Right cardiac atrium (tissue), 5 donors: ENCODE measurements at regions not wholly inside any gene's neighbourhood (a gene's known extent, or its start where the extent isn't known, plus 50 kb on each side); places are given as distances from the start of the nearest gene placed in this dataset.
"Not testable (repeated sequence)": the region's sequence is repeated elsewhere in the genome, so short reads cannot be mapped to it uniquely, and the experiment has no call there.

Experiments
- ATAC-seq, 2 donors: fragments of 200-7000 bp; cut with Tn5 transposase; one replicate each; pipeline versions ENCODE4 v1.8.0 to v1.9.1; 2020; ENCODE audit warnings: moderate library complexity in 2 of 2, mild to moderate bottlenecking in 1 of 2
- DNase-seq, 3 donors: peaks; one replicate each; pipeline ENCODE4 v3.0.0-alpha.2; 2020
- H3K27ac ChIP-seq: one replicate; pipeline ENCODE4 v1.5.1; 2013; ENCODE audit warnings: mild to moderate bottlenecking, low read length, control low read depth, moderate library complexity
- H3K27me3 ChIP-seq: one replicate; pipeline ENCODE4 v1.6.1; 2013; ENCODE audit not compliant: control insufficient read depth, insufficient read depth
- H3K4me1 ChIP-seq: one replicate; pipeline ENCODE4 v1.6.1; 2013; ENCODE audit warnings: low read length; ENCODE audit not compliant: control insufficient read depth, insufficient read depth
- H3K4me3 ChIP-seq: one replicate; pipeline ENCODE4 v1.5.1; 2013; ENCODE audit warnings: low read length, control low read depth
- H3K9me3 ChIP-seq: one replicate; pipeline ENCODE4 v1.6.1; 2013; ENCODE audit warnings: low read length; ENCODE audit not compliant: control insufficient read depth
- WGBS: extraction: QIAGEN DNeasy Blood & Tissue Kit; methylation state at CpG from one replicate; pipeline ENCODE4 v1.1.7; 2013; 5-methylcytosine and 5-hydroxymethylcytosine counted together
- intact Hi-C, 4 donors: fragments of 100-400 bp; cut with DNase I; formaldehyde crosslinking; loops; one replicate each; pipeline versions ENCODE4 v1.11.0 to v1.14.0; 2022 to 2023
- donor health status: healthy with polysubstance abuse.
- donor health status: DM: no; HTN: yes; CAD: no.
- donor health status: DM: no; HTN: no; CAD: no.
- donor health status: DM: no; HTN: yes; CAD: no; lungs with severe emphysema.
- donor health status: DM: yes; HTN: yes; CAD: no.

DNA sequence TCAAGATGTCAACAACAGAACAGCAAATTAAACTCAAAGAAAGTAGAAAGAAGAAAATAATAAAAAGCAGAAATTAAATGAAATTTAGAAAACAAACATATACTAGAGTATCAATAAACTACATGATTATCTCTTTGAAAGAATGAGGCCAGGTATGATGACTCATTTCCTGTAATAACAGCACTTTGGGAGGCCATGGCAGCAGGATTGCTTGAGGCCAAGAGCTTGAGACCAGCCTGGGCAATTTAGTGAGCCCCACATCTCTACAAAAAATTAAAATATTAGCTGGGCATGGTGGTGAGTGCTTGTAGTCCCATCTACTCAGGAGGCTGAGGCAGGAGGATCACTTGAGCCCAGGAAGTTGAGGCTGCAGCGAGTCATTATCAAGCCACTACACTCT is 232.5 kb downstream of the RAB11FIP4 start:
- ATAC-seq (no peak), DNase-seq (no peak)
- WGBS: 74% methylated on average over 1 of the region's 1 CpG
- intact Hi-C loops: no loop called here
- Histone ChIP-seq H3K27me3 (no peaks in the 10 kb centered on the region), H3K9me3 (peaks cover 1% of the 10 kb centered on the region), H3K27ac (no peak overlapping the region), H3K4me3 (no peak overlapping the region), H3K4me1 (no peaks in the 10 kb centered on the region)

DNA sequence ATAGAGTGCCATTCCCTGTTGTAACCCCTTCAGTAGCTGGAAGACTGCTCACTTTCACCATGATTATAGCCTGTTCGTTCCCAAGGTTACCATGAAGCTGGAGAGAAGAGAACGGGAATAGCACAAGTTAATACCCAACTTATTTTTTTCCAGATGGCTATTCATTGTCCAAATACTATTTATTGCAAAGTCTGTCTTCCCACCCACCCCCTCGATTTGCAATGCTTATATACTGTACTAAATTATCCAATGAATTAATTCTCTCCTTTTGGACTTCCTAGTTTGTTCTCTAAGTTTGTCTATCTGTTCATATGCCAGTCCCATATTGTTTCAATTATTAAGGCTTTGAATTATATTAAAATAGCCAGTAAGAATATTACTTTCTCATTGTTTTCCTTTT is 231.0 kb downstream of the RAB11FIP4 start:
- WGBS: 87% methylated on average over 3 of the region's 3 CpGs
- no peak overlapping the region for H3K4me3 ChIP-seq
- no peaks in the 10 kb centered on the region for H3K27me3 ChIP-seq
- H3K4me1 ChIP-seq: no peaks in the 10 kb centered on the region
- DNase-seq: no peak
- H3K27ac ChIP-seq: no peak overlapping the region
- H3K9me3 ChIP-seq: peaks cover 1% of the 10 kb centered on the region
- ATAC-seq: no peak
- intact Hi-C loops: no loop called here

DNA sequence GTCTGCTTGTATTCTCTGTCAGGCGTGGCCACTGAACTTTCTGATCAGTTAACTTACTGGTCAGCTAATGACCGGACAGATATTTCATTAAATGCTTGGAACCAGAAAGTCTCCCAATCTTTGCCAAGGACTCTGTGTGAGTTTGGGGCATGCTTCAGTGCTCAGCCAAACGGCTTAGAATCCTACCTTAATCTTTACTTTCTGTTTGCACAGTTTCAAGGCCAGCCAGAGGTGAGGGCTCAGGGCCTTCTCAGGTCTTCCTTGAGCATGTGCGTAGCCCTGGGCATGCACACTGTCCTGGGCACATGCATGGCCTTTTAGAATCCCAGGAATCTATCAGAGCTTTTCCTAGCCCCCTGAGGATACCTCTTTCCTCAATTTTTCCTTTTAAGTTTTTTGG is 230.1 kb downstream of the RAB11FIP4 start:
- WGBS: 88% methylated on average over 4 of the region's 4 CpGs
- intact Hi-C loops: no loop called here
- H3K9me3 ChIP-seq: peaks cover 1% of the 10 kb centered on the region

DNA sequence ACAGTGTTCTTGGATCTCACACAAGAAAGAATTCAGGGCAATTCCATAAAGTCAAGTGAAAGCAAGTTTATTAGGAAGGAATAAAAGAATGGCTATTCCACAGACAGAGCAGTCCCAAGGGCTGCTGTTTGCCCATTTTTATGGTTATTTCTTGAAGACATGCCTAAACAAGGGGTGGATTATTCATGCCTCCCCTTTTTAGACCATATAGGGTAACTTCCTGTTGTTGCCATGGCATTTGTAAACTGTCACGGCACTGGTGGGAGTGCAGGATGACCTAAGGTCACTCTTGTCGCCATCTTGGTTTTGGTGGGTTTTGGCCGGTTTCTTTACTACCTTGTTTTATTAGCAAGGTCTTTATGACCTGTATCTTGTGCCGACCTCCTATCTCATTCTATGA is 219.6 kb downstream of the RAB11FIP4 start:
- H3K27me3 ChIP-seq, H3K4me3 ChIP-seq, ATAC-seq, intact Hi-C loops, H3K4me1 ChIP-seq, H3K9me3 ChIP-seq, DNase-seq, H3K27ac ChIP-seq: not testable (repeated sequence)
- WGBS: 87% methylated on average over 4 of the region's 4 CpGs

More for the DNA sequence above, 230.1 kb downstream of the RAB11FIP4 start:
- Histone ChIP-seq H3K4me3 (no peak overlapping the region), H3K27ac (no peak overlapping the region), H3K27me3 (no peaks in the 10 kb centered on the region), H3K4me1 (no peaks in the 10 kb centered on the region)
- no peak for ATAC-seq
- no peak for DNase-seq

DNA sequence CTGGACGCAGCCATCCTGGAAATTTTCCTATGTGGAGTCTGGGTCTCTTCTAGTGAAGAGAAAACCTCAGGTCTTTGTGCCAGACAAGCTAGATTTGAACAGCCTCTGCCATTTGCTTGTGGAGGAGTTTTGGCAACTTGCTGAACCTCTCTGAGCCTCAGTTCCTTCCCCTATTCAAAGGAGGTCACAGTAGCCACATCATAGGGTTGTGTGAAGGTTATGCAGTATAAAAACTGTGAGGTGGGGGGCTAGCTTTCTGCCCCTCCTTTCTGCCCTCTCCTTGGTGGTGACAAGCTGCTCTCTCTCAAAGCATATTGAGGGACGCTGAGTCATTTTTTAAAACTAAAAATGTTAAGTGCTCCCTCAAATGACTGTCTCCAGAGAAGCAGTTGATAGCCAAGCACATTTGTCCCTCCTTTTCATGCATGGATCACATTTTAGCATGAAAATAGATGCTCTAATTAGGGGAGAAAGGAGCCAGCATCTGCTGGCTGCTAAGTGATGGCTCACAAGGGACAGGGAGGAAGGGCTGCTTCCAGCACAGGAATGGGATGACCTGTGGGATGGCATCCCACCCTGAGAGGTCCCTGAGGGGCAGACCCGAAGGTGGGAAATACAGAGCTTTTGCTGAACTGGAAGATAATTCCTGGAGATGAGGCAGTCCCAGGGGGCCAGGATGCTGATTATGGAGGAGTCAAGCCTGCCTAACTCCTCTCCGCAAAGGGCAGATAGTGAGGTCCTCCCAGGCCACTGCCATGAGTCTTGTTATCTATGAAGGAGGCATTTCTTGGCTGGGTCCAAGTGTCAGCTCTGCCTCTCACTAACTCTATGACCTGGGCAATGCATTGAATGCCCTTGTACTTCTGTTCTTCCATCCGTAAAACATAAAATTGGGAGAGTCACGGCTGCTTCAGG is 218.8 kb downstream of the RAB11FIP4 start:
- H3K27me3 ChIP-seq: no peaks in the 10 kb centered on the region
- no peak for ATAC-seq
- H3K27ac ChIP-seq: no peak overlapping the region
- 63% methylated on average over 6 of the region's 6 CpGs for WGBS
- intact Hi-C loops: no loop called here
- no peak overlapping the region for H3K4me3 ChIP-seq
- no peaks in the 10 kb centered on the region for H3K9me3 ChIP-seq
- no peaks in the 10 kb centered on the region for H3K4me1 ChIP-seq
- DNase-seq: no peak

DNA sequence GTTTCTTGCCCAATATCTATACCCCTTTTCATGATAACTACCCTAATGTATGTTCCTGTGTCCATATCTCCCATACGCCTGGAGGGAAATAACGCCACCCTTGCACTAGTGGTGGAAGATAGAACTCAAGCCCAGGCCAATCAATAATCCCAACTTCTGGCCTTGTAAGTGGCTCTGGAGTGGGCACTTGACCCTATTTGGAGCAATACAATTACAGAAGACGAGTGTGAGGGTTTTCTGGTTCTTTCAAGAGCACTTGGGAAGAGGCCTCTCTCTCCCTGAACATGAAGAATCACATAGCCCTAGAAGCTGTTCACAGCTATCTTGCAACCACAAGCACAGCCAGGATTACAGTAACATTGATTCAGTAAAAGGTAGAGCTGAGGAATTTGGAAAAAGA is 217.9 kb downstream of the RAB11FIP4 start:
- H3K27ac ChIP-seq: no peak overlapping the region
- no peaks in the 10 kb centered on the region for H3K4me1 ChIP-seq
- no peak for DNase-seq
- intact Hi-C loops: no loop called here
- H3K9me3 ChIP-seq: no peaks in the 10 kb centered on the region
- H3K27me3 ChIP-seq: no peaks in the 10 kb centered on the region
- no peak overlapping the region for H3K4me3 ChIP-seq
- no peak for ATAC-seq
- WGBS: 91% methylated on average over 3 of the region's 3 CpGs

DNA sequence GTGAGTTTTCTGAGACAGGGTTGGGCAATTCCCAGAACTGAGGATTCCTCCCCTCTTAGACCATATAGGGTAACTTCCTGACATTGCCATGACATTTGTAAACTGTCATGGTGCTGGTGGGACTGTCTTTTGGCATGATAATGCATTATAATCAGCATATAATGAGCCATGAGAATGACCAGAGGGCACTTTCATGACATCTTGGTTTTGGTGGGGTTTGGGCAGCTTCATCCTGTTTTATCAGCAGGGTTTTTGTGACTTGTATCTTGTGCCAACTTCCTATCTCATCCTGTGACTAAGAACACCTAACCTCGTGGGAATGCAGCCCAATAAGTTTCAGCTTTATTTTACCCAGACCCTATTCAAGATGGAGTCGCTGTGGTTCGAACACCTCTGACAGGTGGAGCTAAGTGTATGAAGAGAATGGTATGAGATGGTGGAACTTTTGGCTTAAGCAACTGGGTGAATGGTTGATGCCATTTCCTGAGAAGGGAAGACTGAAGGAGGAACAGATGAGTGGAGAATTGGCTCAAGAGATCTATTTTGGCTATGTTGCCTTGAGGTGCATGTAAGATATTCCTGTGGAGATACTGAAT is 217.3 kb downstream of the RAB11FIP4 start:
- 81% methylated on average over 3 of the region's 3 CpGs for WGBS
- intact Hi-C loops: no loop called here

DNA sequence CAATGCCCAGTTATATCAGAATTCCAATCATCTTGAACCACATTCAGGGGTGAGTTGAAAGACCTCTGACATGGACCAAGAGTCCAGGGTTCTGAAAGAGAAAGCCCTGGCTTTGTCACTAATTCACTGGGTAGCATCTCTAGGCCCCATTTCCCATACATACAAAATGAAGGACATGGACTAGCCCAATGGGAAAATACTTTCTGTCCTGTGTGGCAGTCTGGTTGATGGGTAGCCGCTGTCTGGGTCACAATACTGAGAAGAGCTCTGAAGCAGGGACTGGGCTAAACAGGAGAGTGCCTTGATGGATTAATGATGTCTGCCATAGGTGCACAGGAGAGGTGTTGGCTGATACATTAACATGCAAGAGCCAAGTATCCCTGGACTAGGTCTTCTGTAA is 214.3 kb downstream of the RAB11FIP4 start:
- intact Hi-C loops: no loop called here
- WGBS: 98% methylated on average over 1 of the region's 1 CpG
- Histone ChIP-seq H3K4me1 (no peaks in the 10 kb centered on the region), H3K9me3 (no peaks in the 10 kb centered on the region), H3K27ac (no peak overlapping the region), H3K27me3 (no peaks in the 10 kb centered on the region), H3K4me3 (no peak overlapping the region)
- DNase-seq (no peak), ATAC-seq (no peak)

More for the DNA sequence above, 217.3 kb downstream of the RAB11FIP4 start:
- ATAC-seq (no peak), DNase-seq (no peak)
- no peaks in the 10 kb centered on the region for H3K9me3 ChIP-seq
- no peaks in the 10 kb centered on the region for H3K4me1 ChIP-seq
- H3K27me3 ChIP-seq: no peaks in the 10 kb centered on the region
- H3K4me3 ChIP-seq: no peak overlapping the region
- H3K27ac ChIP-seq: no peak overlapping the region

DNA sequence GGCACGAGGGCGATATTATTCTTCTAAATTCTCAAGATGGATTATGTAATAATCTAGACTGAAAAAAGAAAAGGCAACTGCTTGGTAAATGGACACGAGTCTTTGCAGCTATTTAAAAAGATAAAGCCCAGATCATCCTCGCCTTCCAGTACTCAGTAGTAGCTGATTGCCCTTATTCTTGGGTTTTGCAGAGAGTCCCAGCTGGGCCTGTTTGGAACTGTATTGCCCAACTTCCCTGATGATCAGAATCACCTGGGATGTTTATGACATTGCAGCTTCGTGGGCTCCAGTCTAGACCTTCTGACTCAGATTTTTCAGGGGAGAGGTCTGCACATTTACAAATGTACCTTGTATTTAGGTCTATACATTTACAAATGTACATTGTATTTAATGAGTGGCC is 213.5 kb downstream of the RAB11FIP4 start:
- Histone ChIP-seq H3K9me3 (no peaks in the 10 kb centered on the region), H3K27ac (no peak overlapping the region), H3K4me3 (no peak overlapping the region), H3K4me1 (no peaks in the 10 kb centered on the region), H3K27me3 (no peaks in the 10 kb centered on the region)
- 81% methylated on average over 5 of the region's 5 CpGs for WGBS
- DNase-seq (no peak), ATAC-seq (no peak)
- intact Hi-C loops: no loop called here

DNA sequence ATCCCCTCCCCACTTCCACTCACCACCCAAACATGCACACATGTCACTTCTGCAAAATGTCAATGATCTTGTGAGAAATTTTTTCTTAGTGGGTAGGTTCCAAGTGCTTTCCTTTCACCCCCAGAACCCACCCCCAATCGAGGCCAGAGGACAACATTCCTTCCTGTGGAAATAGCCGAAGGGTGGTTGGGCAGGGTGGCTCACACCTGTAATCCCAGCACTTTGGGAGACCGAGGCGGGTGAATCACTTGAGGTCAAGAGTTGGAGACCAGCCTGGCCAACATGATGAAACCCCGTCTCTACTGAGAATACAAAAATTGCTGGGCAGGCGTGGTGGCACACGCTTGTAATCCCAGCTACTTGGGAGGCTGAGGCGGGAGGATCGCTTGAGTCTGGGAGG is 208.7 kb downstream of the RAB11FIP4 start:
- 94% methylated on average over 9 of the region's 9 CpGs for WGBS
- intact Hi-C loops: not testable (repeated sequence)

DNA sequence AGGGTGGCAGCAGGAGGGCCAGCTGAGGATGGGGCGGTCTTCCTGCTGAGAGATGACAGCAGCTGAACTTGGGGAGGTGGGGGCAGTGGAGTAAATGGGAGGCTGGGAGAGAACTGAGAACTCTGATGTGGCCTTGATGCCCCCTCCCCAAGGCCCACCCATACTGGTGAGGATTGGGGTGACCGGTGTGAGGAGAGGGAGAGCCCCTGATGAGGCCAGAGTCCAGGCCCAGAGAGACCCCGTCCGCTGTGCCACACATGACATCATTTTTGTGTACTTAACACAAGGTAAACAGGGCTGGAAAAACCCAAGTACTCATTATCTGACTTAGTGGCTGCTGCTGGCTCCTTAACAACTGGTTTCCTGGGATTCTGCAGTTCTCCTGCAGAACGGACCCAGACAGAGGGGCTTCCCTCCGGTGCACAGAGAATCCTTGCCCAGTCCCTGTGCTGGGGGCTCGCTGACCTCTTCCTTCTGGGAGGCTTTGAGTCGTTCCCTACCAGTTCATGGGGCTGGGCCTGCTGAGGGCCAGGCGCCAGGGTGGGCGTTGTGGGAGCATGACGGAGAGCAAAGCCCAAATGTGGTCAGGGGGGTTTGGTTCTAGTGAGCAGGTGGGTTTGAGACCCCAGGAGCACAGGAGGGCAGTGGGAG is 207.6 kb downstream of the RAB11FIP4 start:
- H3K9me3 ChIP-seq: no peaks in the 10 kb centered on the region
- DNase-seq: no peak
- no peaks in the 10 kb centered on the region for H3K27me3 ChIP-seq
- 70% methylated on average over 11 of the region's 11 CpGs for WGBS
- no peak overlapping the region for H3K27ac ChIP-seq
- H3K4me3 ChIP-seq: no peak overlapping the region
- peaks cover 5% of the 10 kb centered on the region for H3K4me1 ChIP-seq
- intact Hi-C loops: loop anchor here in 1 of 4 donors (5.0 kb wide), 1 partner anchor 53 kb away; no protein-coding TSS in a partner anchor
- ATAC-seq: no peak

More for the DNA sequence above, 208.7 kb downstream of the RAB11FIP4 start:
- H3K4me1 ChIP-seq, H3K9me3 ChIP-seq, H3K27me3 ChIP-seq, DNase-seq, H3K27ac ChIP-seq, ATAC-seq, H3K4me3 ChIP-seq: not testable (repeated sequence)
